Lower lobe of right lung (tissue), 2 donors: ENCODE measurements at regions not wholly inside any gene's neighbourhood (a gene's known extent, or its start where the extent isn't known, plus 50 kb on each side); places are given as distances from the start of the nearest gene placed in this dataset.

Experiments
- ATAC-seq, 2 donors: fragments of 200-7000 bp; cut with Tn5 transposase; one replicate each; pipeline ENCODE4 v1.9.1; 2020 to 2022; ENCODE audit warnings: mild to moderate bottlenecking in 2 of 2, moderate library complexity in 2 of 2
- DNase-seq: peaks from one replicate; pipeline ENCODE4 v3.0.0-alpha.2; 2020
- H3K27ac ChIP-seq: fragments of 200-600 bp; one replicate; pipeline ENCODE4 v1.8.0; 2022
- H3K27me3 ChIP-seq: fragments of 200-600 bp; one replicate; pipeline ENCODE4 v1.8.0; 2022; ENCODE audit warnings: low read depth
- H3K36me3 ChIP-seq: fragments of 200-600 bp; one replicate; pipeline ENCODE4 v1.8.0; 2022; ENCODE audit warnings: mild to moderate bottlenecking
- H3K4me1 ChIP-seq: fragments of 200-600 bp; one replicate; pipeline ENCODE4 v1.8.0; 2022
- H3K4me3 ChIP-seq: fragments of 200-600 bp; one replicate; pipeline ENCODE4 v1.8.0; 2022; ENCODE audit warnings: mild to moderate bottlenecking
- H3K9me3 ChIP-seq: fragments of 200-600 bp; one replicate; pipeline ENCODE4 v1.8.0; 2022
- CTCF ChIP-seq: fragments of 200-600 bp; IDR thresholded peaks from one replicate; pipeline ENCODE4 v1.8.0; 2022; ENCODE audit warnings: antibody characterized with exemption, mild to moderate bottlenecking
- intact Hi-C: fragments of 100-400 bp; cut with DNase I; formaldehyde crosslinking; loops from one replicate; pipeline ENCODE4 v1.11.0; 2022
- donor health status: DM: no; HTN: yes; CAD: no; lungs with severe emphysema.

- no peak for DNase-seq
- Histone ChIP-seq H3K27me3 (peaks cover 13% of the 10 kb centered on the region), H3K27ac (no peak overlapping the region), H3K9me3 (no peaks in the 10 kb centered on the region), H3K4me1 (no peaks in the 10 kb centered on the region), H3K36me3 (no peaks in the 10 kb centered on the region), H3K4me3 (no peak overlapping the region)
- intact Hi-C loops: no loop called here
- ATAC-seq: no peak
- TF ChIP-seq CTCF: no peak
Measured at GRCh38 chr3:182702216-182702615, 91.1 kb upstream of the ATP11B start.

- Histone ChIP-seq H3K9me3 (no peaks in the 10 kb centered on the region), H3K4me3 (no peak overlapping the region), H3K4me1 (no peaks in the 10 kb centered on the region), H3K27me3 (peaks cover 13% of the 10 kb centered on the region), H3K36me3 (no peaks in the 10 kb centered on the region), H3K27ac (no peak overlapping the region)
- DNase-seq: no peak
- no peak for ATAC-seq
- no peak for TF ChIP-seq CTCF
- intact Hi-C loops: no loop called here
Measured at GRCh38 chr3:182703233-182703632, 90.1 kb upstream of the ATP11B start.

- intact Hi-C loops: no loop called here
- Histone ChIP-seq H3K27ac (no peak overlapping the region), H3K36me3 (no peaks in the 10 kb centered on the region), H3K9me3 (no peaks in the 10 kb centered on the region), H3K4me1 (no peaks in the 10 kb centered on the region), H3K4me3 (no peak overlapping the region), H3K27me3 (peaks cover 13% of the 10 kb centered on the region)
- no peak for TF ChIP-seq CTCF
- no peak for DNase-seq
- no peak for ATAC-seq
Measured at GRCh38 chr3:182704926-182705325, 88.4 kb upstream of the ATP11B start.

- intact Hi-C loops: no loop called here
- Histone ChIP-seq H3K4me3 (no peak overlapping the region), H3K27ac (no peak overlapping the region), H3K9me3 (no peaks in the 10 kb centered on the region), H3K36me3 (no peaks in the 10 kb centered on the region), H3K27me3 (peaks cover 9% of the 10 kb centered on the region), H3K4me1 (no peaks in the 10 kb centered on the region)
- ATAC-seq (no peak), DNase-seq (no peak)
- TF ChIP-seq CTCF: no peak
Measured at GRCh38 chr3:182708810-182709209, 84.5 kb upstream of the ATP11B start.

GRCh38 chr3:182709306-182709705, 84.0 kb upstream of the ATP11B start:
- no peak overlapping the region for H3K27ac ChIP-seq
- intact Hi-C loops: no loop called here
- H3K9me3 ChIP-seq: no peaks in the 10 kb centered on the region
- no peaks in the 10 kb centered on the region for H3K36me3 ChIP-seq
- no peaks in the 10 kb centered on the region for H3K4me1 ChIP-seq
- DNase-seq: no peak
- peaks cover 4% of the 10 kb centered on the region for H3K27me3 ChIP-seq
- no peak for ATAC-seq
- H3K4me3 ChIP-seq: no peak overlapping the region
- TF ChIP-seq CTCF: no peak
